SK-N-MC (cell line): ENCODE measurements at regions not wholly inside any gene's neighbourhood (a gene's known extent, or its start where the extent isn't known, plus 50 kb on each side); places are given as distances from the start of the nearest gene placed in this dataset.

Source experiments
- EZH2 ChIP-seq: fragments of 200-600 bp; sonication (generic); IDR thresholded peaks from one replicate; pipeline ENCODE4 v1.6.1; 2017; ENCODE audit warnings: antibody characterized with exemption
- FOXP2 ChIP-seq: optimal IDR thresholded peaks from 2 replicates; pipeline ENCODE3; 2011; ENCODE audit warnings: mild to moderate bottlenecking, moderate library complexity; ENCODE audit not compliant: insufficient read depth; ENCODE audit errors: extremely low read length, control extremely low read depth
- POLR2AphosphoS5 ChIP-seq: IDR thresholded peaks from 2 replicates; pipeline ENCODE4 v1.6.1; 2012; ENCODE audit warnings: mild to moderate bottlenecking, low read depth, low read length, borderline replicate concordance

- TF ChIP-seq EZH2 (no peak), POLR2AphosphoS5 (no peak), FOXP2 (no peak)
Observed at GRCh38 chr13:50078231-50078894, 63.1 kb downstream of the KCNRG start.
